ENCODE measurements at regions not wholly inside any gene's neighbourhood (a gene's known extent, or its start where the extent isn't known, plus 50 kb on each side); places are given as distances from the start of the nearest gene placed in this dataset.
"Not testable (repeated sequence)": the region's sequence is repeated elsewhere in the genome, so short reads cannot be mapped to it uniquely, and the experiment has no call there.

- TF ChIP-seq CTCF (IDR thresholded peaks at IDR 0.05 in 2 of 3, conservative IDR thresholded peaks at IDR 0.05 in 1 of 3; ENCODE audit: borderline replicate concordance in 1 of 3, insufficient read depth in 1 of 3, low read depth in 2 of 3, low read length in 2 of 3) (no peak), CBX3 (IDR thresholded peaks at IDR 0.05; ENCODE audit: low read depth) (no peak), RAD21 (IDR thresholded peaks at IDR 0.05; ENCODE audit: low read depth) (no peak), CEBPB (IDR thresholded peaks at IDR 0.05; ENCODE audit: low read depth) (no peak), SIN3A (IDR thresholded peaks at IDR 0.05; ENCODE audit: low read depth) (no peak), EZH2phosphoT487 (IDR thresholded peaks at IDR 0.05; ENCODE audit: borderline replicate concordance) (no peak), TCF7L2 (IDR thresholded peaks at IDR 0.05; ENCODE audit: borderline replicate concordance, extremely low read depth, insufficient read depth, insufficient read length) (no peak)
- TF ChIP-seq, protein P1, sequence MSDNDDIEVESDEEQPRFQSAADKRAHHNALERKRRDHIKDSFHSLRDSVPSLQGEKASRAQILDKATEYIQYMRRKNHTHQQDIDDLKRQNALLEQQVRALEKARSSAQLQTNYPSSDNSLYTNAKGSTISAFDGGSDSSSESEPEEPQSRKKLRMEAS (IDR thresholded peaks at IDR 0.05), result no peak
- Histone ChIP-seq H3K79me2 (ENCODE audit: insufficient read depth, low read length) (no peaks in the 10 kb centered on the region), H3K4me2 (ENCODE audit: low read length) (no peak overlapping the region), H3K4me3 (replicated peaks in 1 of 2; ENCODE audit: low read depth in 1 of 2, low read length in 2 of 2) (no peak overlapping the region), H3K9ac (ENCODE audit: low read length) (no peak overlapping the region), H3K4me1 (ENCODE audit: control insufficient read depth in 1 of 2, insufficient read depth in 2 of 2, low read length in 2 of 2) (no peaks in the 10 kb centered on the region), H2AFZ (ENCODE audit: low read depth, low read length, poor library complexity, severe bottlenecking) (no peak overlapping the region), H3K9me3 (ENCODE audit: control insufficient read depth in 1 of 2, insufficient read depth in 1 of 2, low read depth in 1 of 2, low read length in 2 of 2) (no peaks in the 10 kb centered on the region), H3K9me2 (ENCODE audit: insufficient read depth) (no peaks in the 10 kb centered on the region), H4K20me1 (ENCODE audit: insufficient read depth) (no peaks in the 10 kb centered on the region), H3K36me3 (ENCODE audit: control insufficient read depth in 1 of 2, insufficient read depth in 2 of 2, low read length in 2 of 2) (no peaks in the 10 kb centered on the region), H3K27ac (ENCODE audit: low read depth, low read length) (no peak overlapping the region), H3K27me3 (ENCODE audit: insufficient read depth, low read length) (no peaks in the 10 kb centered on the region)
- BruUV-seq (replicated peaks), result no TSS peak
- ChIA-PET CTCF (interaction anchor here (1.4 kb wide), 1 partner anchor 9 kb away, joined by 6 read pairs; no protein-coding TSS in a partner anchor), RAD21 (ENCODE audit: low non-redundant PET in 1 of 2, low total read pairs in 2 of 2, uncharacterized antibody in 2 of 2, unreplicated experiment in 2 of 2) (no interaction called here), POLR2A (no interaction called here)
- ATAC-seq (no peak), DNase-seq (ENCODE audit: low read depth, low spot score) (no peak)
- intact Hi-C loops (cut with micrococcal nuclease), result no loop called here
Observed at GRCh38 chr1:219076326-219076937, 97.2 kb upstream of the LYPLAL1 start.

DNA sequence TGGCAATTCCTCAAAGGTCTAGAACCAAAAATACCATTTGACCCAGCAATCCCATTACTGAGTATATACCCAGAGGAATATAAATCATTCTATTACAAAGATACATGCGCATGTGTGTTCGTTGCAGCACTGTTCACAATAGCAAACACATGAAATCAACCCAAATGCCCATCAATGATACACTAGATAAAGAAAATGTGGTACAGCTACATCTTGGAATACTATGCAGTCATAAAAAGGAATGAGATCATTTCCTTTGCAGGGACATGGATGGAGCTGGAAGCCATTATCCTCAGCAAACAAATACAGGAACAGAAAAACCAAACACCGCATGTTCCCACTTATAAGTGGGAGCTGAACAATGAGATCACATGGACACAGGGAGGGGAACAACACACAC, 95.9 kb upstream of the LYPLAL1 start:
- intact Hi-C loops (cut with micrococcal nuclease); RAD21 ChIA-PET (ENCODE audit: low non-redundant PET in 1 of 2, low total read pairs in 2 of 2, uncharacterized antibody in 2 of 2, unreplicated experiment in 2 of 2); H3K4me2 ChIP-seq (ENCODE audit: low read length); H3K79me2 ChIP-seq (ENCODE audit: insufficient read depth, low read length); POLR2A ChIA-PET; DNase-seq (ENCODE audit: low read depth, low spot score); H3K36me3 ChIP-seq (ENCODE audit: control insufficient read depth in 1 of 2, insufficient read depth in 2 of 2, low read length in 2 of 2); H3K27ac ChIP-seq (ENCODE audit: low read depth, low read length); H4K20me1 ChIP-seq (ENCODE audit: insufficient read depth); H3K4me3 ChIP-seq (replicated peaks in 1 of 2; ENCODE audit: low read depth in 1 of 2, low read length in 2 of 2); H3K27me3 ChIP-seq (ENCODE audit: insufficient read depth, low read length); BruUV-seq (replicated peaks); H3K9me3 ChIP-seq (ENCODE audit: control insufficient read depth in 1 of 2, insufficient read depth in 1 of 2, low read depth in 1 of 2, low read length in 2 of 2); H3K9ac ChIP-seq (ENCODE audit: low read length); H2AFZ ChIP-seq (ENCODE audit: low read depth, low read length, poor library complexity, severe bottlenecking); H3K4me1 ChIP-seq (ENCODE audit: control insufficient read depth in 1 of 2, insufficient read depth in 2 of 2, low read length in 2 of 2); CTCF ChIA-PET; H3K9me2 ChIP-seq (ENCODE audit: insufficient read depth); ATAC-seq: not testable (repeated sequence)
